ENCODE measurements at regions not wholly inside any gene's neighbourhood (a gene's known extent, or its start where the extent isn't known, plus 50 kb on each side); places are given as distances from the start of the nearest gene placed in this dataset.

- Histone ChIP-seq H3K36me3 (ENCODE audit: control insufficient read depth, insufficient read depth, low read length) (no peaks in the 10 kb centered on the region), H3K27me3 (ENCODE audit: control insufficient read depth, insufficient read depth, low read length) (no peaks in the 10 kb centered on the region), H3K9me3 (ENCODE audit: control insufficient read depth, insufficient read depth, low read depth, low read length) (no peaks in the 10 kb centered on the region), H3K27ac (ENCODE audit: low read length) (no peak overlapping the region), H3K4me1 (ENCODE audit: control insufficient read depth, insufficient read depth, low read length) (peaks cover 43% of the 10 kb centered on the region), H3K4me3 (ENCODE audit: low read depth in 2 of 2, low read length in 2 of 2) (no peak overlapping the region)
- no peak for DNase-seq (ENCODE audit: low read depth, low spot score)
- in situ Hi-C loops (cut with HindIII; ENCODE audit: low pct_unique_long_range_greater_than_20kb, low sequenced_read_pairs): no loop called here
- POLR2A ChIA-PET: no interaction called here
- CTCF ChIA-PET: no interaction called here
- intact Hi-C loops (cut with micrococcal nuclease; ENCODE audit: unreplicated experiment): no loop called here
- no TSS peak for BruUV-seq (replicated peaks)
- ATAC-seq: no peak
- no peak for TF ChIP-seq POLR2AphosphoS5 (IDR thresholded peaks at IDR 0.05; ENCODE audit: low read depth, low read length)
- no peak for TF ChIP-seq REST (IDR thresholded peaks at IDR 0.05; ENCODE audit: insufficient read depth in 1 of 2, low read depth in 2 of 2, low read length in 1 of 2)
- no peak for TF ChIP-seq TCF7L2 (IDR thresholded peaks at IDR 0.05; ENCODE audit: low read depth, low read length)
- no peak for TF ChIP-seq CTCF (IDR thresholded peaks at IDR 0.05)
- no peak for TF ChIP-seq SIN3A (IDR thresholded peaks at IDR 0.05; ENCODE audit: borderline replicate concordance, insufficient read depth, low read depth, low read length)
These were observed 90.9 kb upstream of the NCOR2 start for GRCh38 chr12:124658302-124658701.

- CTCF ChIA-PET: no interaction called here
These were observed 89.6 kb upstream of the NCOR2 start for GRCh38 chr12:124656947-124657434.

More at GRCh38 chr12:124656947-124657434, 89.6 kb upstream of the NCOR2 start:
- Histone ChIP-seq H3K36me3 (ENCODE audit: control insufficient read depth, insufficient read depth, low read length) (no peaks in the 10 kb centered on the region), H3K4me1 (ENCODE audit: control insufficient read depth, insufficient read depth, low read length) (peaks cover 55% of the 10 kb centered on the region), H3K27me3 (ENCODE audit: control insufficient read depth, insufficient read depth, low read length) (no peaks in the 10 kb centered on the region), H3K4me3 (ENCODE audit: low read depth in 2 of 2, low read length in 2 of 2) (no peak overlapping the region), H3K27ac (ENCODE audit: low read length) (peak overlapping the region; percentile 81), H3K9me3 (ENCODE audit: control insufficient read depth, insufficient read depth, low read depth, low read length) (no peaks in the 10 kb centered on the region)
- TF ChIP-seq CTCF (IDR thresholded peaks at IDR 0.05) (no peak), POLR2AphosphoS5 (IDR thresholded peaks at IDR 0.05; ENCODE audit: low read depth, low read length) (no peak), SIN3A (IDR thresholded peaks at IDR 0.05; ENCODE audit: borderline replicate concordance, insufficient read depth, low read depth, low read length) (no peak), TCF7L2 (IDR thresholded peaks at IDR 0.05; ENCODE audit: low read depth, low read length) (no peak), REST (IDR thresholded peaks at IDR 0.05; ENCODE audit: insufficient read depth in 1 of 2, low read depth in 2 of 2, low read length in 1 of 2) (no peak)
- no TSS peak for BruUV-seq (replicated peaks)
- intact Hi-C loops (cut with micrococcal nuclease; ENCODE audit: unreplicated experiment): no loop called here
- in situ Hi-C loops (cut with HindIII; ENCODE audit: low pct_unique_long_range_greater_than_20kb, low sequenced_read_pairs): no loop called here
- no peak for ATAC-seq
- DNase-seq (ENCODE audit: low read depth, low spot score): no peak
- POLR2A ChIA-PET: no interaction called here

All from Panc1 (cell line).